ENCODE measurements at regions not wholly inside any gene's neighbourhood (a gene's known extent, or its start where the extent isn't known, plus 50 kb on each side); places are given as distances from the start of the nearest gene placed in this dataset.
A peak's percentile ranks its signal among the peaks of the same experiment; 100 is the strongest.

DNA sequence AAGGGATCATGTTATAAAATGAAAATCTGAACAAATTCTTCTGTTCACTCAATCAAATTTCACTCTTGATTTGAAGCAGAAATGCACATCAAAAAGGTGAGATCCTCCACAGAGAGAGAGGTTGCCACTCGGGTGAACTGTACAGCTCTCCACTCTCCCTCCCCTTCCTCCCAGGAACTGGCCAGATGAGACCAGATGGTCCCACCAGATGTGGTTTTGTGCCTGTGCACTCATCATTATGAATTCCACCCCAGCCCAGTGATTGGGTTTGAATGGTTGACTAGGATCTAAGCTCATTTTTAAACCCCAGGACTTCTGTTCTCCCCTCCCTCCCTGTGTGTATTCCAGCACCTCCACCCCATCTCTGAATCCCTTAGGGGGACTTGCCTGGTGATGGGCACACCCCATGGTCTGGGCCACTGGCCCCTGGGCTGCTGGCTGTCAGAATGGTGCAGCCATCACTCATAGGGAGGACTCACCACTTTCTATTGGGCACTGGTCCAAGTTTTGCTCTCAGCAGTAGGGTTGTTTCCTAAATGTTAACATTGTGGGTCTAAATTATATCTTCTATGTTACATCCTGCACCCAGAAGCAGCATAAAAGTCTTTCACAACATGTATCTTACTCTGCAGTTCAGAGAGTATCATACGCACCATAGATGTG lies 393.1 kb downstream of the TNS3 start:
- no TSS peak for BruUV-seq (replicated peaks)
- H3K9me3 Mint-ChIP-seq (ENCODE audit: unreplicated experiment), result no peaks in the 10 kb centered on the region
- H3K27me3 Mint-ChIP-seq (ENCODE audit: insufficient read depth, unreplicated experiment), result peaks cover 25% of the 10 kb centered on the region
- DNase-seq (ENCODE audit: unreplicated experiment), result peak; percentile 22
- intact Hi-C loops (cut with micrococcal nuclease), result no loop called here
- TF ChIP-seq, protein P1, sequence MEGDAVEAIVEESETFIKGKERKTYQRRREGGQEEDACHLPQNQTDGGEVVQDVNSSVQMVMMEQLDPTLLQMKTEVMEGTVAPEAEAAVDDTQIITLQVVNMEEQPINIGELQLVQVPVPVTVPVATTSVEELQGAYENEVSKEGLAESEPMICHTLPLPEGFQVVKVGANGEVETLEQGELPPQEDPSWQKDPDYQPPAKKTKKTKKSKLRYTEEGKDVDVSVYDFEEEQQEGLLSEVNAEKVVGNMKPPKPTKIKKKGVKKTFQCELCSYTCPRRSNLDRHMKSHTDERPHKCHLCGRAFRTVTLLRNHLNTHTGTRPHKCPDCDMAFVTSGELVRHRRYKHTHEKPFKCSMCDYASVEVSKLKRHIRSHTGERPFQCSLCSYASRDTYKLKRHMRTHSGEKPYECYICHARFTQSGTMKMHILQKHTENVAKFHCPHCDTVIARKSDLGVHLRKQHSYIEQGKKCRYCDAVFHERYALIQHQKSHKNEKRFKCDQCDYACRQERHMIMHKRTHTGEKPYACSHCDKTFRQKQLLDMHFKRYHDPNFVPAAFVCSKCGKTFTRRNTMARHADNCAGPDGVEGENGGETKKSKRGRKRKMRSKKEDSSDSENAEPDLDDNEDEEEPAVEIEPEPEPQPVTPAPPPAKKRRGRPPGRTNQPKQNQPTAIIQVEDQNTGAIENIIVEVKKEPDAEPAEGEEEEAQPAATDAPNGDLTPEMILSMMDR (IDR thresholded peaks at IDR 0.05; ENCODE audit: unreplicated experiment), result no peak
- ChIA-PET POLR2A (no interaction called here), CTCF (interaction anchor here (0.6 to 1.9 kb wide), 5 partner anchors 9 to 77 kb away, joined by 3 to 9 read pairs (median 3); no protein-coding TSS in a partner anchor)
- H3K36me3 Mint-ChIP-seq (ENCODE audit: insufficient read depth, unreplicated experiment), result no peaks in the 10 kb centered on the region
- no peaks in the 10 kb centered on the region for H3K4me1 Mint-ChIP-seq (ENCODE audit: insufficient read depth, unreplicated experiment)
- no peak overlapping the region for H3K4me3 Mint-ChIP-seq (ENCODE audit: unreplicated experiment)
- no peak overlapping the region for H3K27ac Mint-ChIP-seq (ENCODE audit: low read depth, unreplicated experiment)

DNA sequence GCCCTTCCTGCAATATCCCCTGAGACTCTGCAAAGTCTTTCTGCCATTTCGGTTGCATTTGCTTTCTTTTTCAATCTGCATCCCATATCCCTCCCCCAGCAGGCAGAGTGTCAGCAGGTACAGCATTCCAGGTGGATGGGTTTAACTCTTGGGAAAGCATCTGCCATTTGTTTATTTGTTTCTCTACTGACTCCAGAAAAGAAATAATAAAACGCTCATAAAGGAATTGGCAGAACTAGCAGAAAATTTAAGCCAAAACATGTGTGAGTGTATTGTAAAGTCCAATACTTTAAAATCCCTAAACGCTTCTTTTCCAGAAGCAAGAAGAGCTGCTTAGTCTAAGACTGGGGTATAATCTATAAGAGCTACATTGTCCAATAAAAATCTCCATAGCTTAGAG lies 393.8 kb downstream of the TNS3 start:
- no TSS peak for BruUV-seq (replicated peaks)
- H3K4me1 Mint-ChIP-seq (ENCODE audit: insufficient read depth, unreplicated experiment), result no peaks in the 10 kb centered on the region
- peaks cover 25% of the 10 kb centered on the region for H3K27me3 Mint-ChIP-seq (ENCODE audit: insufficient read depth, unreplicated experiment)
- ChIA-PET CTCF (interaction anchor here (0.6 to 1.9 kb wide), 5 partner anchors 8 to 1165 kb away, joined by 3 to 9 read pairs (median 3); no protein-coding TSS in a partner anchor), POLR2A (no interaction called here)
- H3K4me3 Mint-ChIP-seq (ENCODE audit: unreplicated experiment), result no peak overlapping the region
- TF ChIP-seq, protein P1 (IDR thresholded peaks at IDR 0.05; ENCODE audit: unreplicated experiment), result no peak
- intact Hi-C loops (cut with micrococcal nuclease), result no loop called here
- H3K9me3 Mint-ChIP-seq (ENCODE audit: unreplicated experiment), result no peaks in the 10 kb centered on the region
- DNase-seq (ENCODE audit: unreplicated experiment), result no peak
- no peak overlapping the region for H3K27ac Mint-ChIP-seq (ENCODE audit: low read depth, unreplicated experiment)
- H3K36me3 Mint-ChIP-seq (ENCODE audit: insufficient read depth, unreplicated experiment), result no peaks in the 10 kb centered on the region

DNA sequence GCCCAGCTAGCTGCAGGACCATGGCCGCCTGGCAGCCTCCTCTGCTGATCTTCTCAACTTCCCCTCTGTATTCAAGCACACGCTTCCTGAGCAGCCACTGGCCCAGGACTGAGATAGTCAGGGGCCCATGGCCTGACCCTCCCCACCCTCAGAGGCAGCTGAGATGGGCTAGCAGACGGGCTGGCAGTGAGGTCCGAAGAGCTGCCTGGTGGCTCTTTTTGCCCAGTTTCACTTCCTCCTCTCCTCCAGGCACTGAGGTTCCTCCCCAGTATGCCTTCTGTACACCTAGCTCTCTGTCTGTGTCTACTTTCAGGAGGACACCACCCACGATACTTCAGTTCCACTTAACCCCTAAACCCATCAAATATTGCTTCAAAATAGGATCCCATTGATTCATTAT lies 395.6 kb downstream of the TNS3 start:
- ChIA-PET POLR2A (no interaction called here), CTCF (interaction anchor here (0.6 to 1.6 kb wide), 4 partner anchors 80 to 1332 kb away, joined by 3 read pairs; no protein-coding TSS in a partner anchor)
- DNase-seq (ENCODE audit: unreplicated experiment), result no peak
- intact Hi-C loops (cut with micrococcal nuclease), result no loop called here
- Mint-ChIP-seq H3K36me3 (ENCODE audit: insufficient read depth, unreplicated experiment) (no peaks in the 10 kb centered on the region), H3K9me3 (ENCODE audit: unreplicated experiment) (no peaks in the 10 kb centered on the region), H3K4me1 (ENCODE audit: insufficient read depth, unreplicated experiment) (no peaks in the 10 kb centered on the region), H3K4me3 (ENCODE audit: unreplicated experiment) (no peak overlapping the region), H3K27me3 (ENCODE audit: insufficient read depth, unreplicated experiment) (peaks cover 38% of the 10 kb centered on the region), H3K27ac (ENCODE audit: low read depth, unreplicated experiment) (no peak overlapping the region)
- TF ChIP-seq, protein P1 (IDR thresholded peaks at IDR 0.05; ENCODE audit: unreplicated experiment), result no peak
- BruUV-seq (replicated peaks), result no TSS peak

DNA sequence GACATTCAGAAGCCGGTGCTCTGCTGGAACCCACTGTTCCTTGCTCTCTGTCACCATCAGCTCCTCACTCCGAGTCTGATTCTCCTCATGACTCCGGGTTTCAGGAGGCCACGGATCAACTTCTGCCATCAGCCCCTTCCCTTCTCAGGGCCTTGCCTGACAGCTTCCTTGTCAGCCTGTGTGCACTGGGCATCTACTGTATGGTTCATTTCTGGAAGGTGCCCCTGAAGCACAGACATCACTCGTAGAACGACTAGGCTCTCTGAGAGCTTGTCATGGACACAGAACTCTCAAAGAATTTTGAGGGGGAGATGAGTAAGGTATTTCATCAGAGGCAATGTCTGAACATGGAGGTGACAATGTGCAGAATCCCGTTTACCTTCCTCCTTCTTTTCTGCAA lies 396.1 kb downstream of the TNS3 start:
- Mint-ChIP-seq H3K36me3 (ENCODE audit: insufficient read depth, unreplicated experiment) (no peaks in the 10 kb centered on the region), H3K4me3 (ENCODE audit: unreplicated experiment) (no peak overlapping the region), H3K4me1 (ENCODE audit: insufficient read depth, unreplicated experiment) (no peaks in the 10 kb centered on the region), H3K27me3 (ENCODE audit: insufficient read depth, unreplicated experiment) (peaks cover 41% of the 10 kb centered on the region), H3K27ac (ENCODE audit: low read depth, unreplicated experiment) (no peak overlapping the region), H3K9me3 (ENCODE audit: unreplicated experiment) (no peaks in the 10 kb centered on the region)
- TF ChIP-seq, protein P1 (IDR thresholded peaks at IDR 0.05; ENCODE audit: unreplicated experiment), result no peak
- intact Hi-C loops (cut with micrococcal nuclease), result no loop called here
- DNase-seq (ENCODE audit: unreplicated experiment), result no peak
- ChIA-PET CTCF (interaction anchor here (0.7 to 0.8 kb wide), 3 partner anchors 68 to 1295 kb away, joined by 3 read pairs; no protein-coding TSS in a partner anchor), POLR2A (no interaction called here)
- no TSS peak for BruUV-seq (replicated peaks)
